ENCODE measurements at regions not wholly inside any gene's neighbourhood (a gene's known extent, or its start where the extent isn't known, plus 50 kb on each side); places are given as distances from the start of the nearest gene placed in this dataset.

DNA sequence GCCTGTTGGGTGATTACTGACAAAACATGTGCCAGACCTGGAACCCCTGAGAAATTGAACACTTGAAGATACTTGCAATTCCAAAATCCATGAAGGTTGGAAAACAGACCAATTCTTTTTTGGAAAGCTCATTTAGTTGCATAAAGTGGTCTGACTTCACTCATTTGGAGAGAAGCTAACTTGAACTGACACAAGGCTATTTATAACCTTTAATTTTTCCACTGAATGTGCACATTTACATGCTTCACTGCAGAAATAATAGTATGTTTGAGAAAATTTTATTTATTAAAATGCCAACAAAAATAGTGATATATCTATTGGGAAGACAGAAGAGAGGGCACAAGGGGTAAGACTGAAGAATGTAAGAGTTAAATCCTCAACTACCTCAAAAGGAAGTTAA is 92.1 kb downstream of the MOBP start:
- TF ChIP-seq, protein P1, sequence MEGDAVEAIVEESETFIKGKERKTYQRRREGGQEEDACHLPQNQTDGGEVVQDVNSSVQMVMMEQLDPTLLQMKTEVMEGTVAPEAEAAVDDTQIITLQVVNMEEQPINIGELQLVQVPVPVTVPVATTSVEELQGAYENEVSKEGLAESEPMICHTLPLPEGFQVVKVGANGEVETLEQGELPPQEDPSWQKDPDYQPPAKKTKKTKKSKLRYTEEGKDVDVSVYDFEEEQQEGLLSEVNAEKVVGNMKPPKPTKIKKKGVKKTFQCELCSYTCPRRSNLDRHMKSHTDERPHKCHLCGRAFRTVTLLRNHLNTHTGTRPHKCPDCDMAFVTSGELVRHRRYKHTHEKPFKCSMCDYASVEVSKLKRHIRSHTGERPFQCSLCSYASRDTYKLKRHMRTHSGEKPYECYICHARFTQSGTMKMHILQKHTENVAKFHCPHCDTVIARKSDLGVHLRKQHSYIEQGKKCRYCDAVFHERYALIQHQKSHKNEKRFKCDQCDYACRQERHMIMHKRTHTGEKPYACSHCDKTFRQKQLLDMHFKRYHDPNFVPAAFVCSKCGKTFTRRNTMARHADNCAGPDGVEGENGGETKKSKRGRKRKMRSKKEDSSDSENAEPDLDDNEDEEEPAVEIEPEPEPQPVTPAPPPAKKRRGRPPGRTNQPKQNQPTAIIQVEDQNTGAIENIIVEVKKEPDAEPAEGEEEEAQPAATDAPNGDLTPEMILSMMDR (IDR thresholded peaks at IDR 0.05), result no peak
- no peak for TF ChIP-seq POLR2A (IDR thresholded peaks at IDR 0.05)
